ENCODE measurements at regions not wholly inside any gene's neighbourhood (a gene's known extent, or its start where the extent isn't known, plus 50 kb on each side); places are given as distances from the start of the nearest gene placed in this dataset.

- no peak for TF ChIP-seq CTCF (IDR thresholded peaks at IDR 0.05)
- TF ChIP-seq EP300 (IDR thresholded peaks at IDR 0.05) = no peak
- TF ChIP-seq POLR2A (IDR thresholded peaks at IDR 0.05) = no peak
Observed at GRCh38 chr3:75242012-75242735, 422.0 kb upstream of the FRG2C start.
